ENCODE measurements at regions not wholly inside any gene's neighbourhood (a gene's known extent, or its start where the extent isn't known, plus 50 kb on each side); places are given as distances from the start of the nearest gene placed in this dataset.

GRCh38 chr10:29962166-29962850, 97.1 kb downstream of the JCAD start:
- no peak for DNase-seq (ENCODE audit: low spot score)
- intact Hi-C loops (cut with DNase I) = no loop called here

- intact Hi-C loops (cut with DNase I) = no loop called here
- no peak for DNase-seq (ENCODE audit: low spot score)
These were observed 98.0 kb downstream of the JCAD start for GRCh38 chr10:29961351-29961750.

- intact Hi-C loops (cut with DNase I) = no loop called here
- no peak for DNase-seq (ENCODE audit: low spot score)
These were observed 99.1 kb downstream of the JCAD start for GRCh38 chr10:29960261-29960660.

- intact Hi-C loops (cut with DNase I) = no loop called here
- no peak for DNase-seq (ENCODE audit: low spot score)
These were observed 99.8 kb downstream of the JCAD start for GRCh38 chr10:29959586-29959985.

- intact Hi-C loops (cut with DNase I) = no loop called here
- DNase-seq (ENCODE audit: low spot score) = no peak
These were observed 100.9 kb downstream of the JCAD start for GRCh38 chr10:29958440-29958839.

GRCh38 chr10:29957907-29958331, 101.5 kb downstream of the JCAD start:
- intact Hi-C loops (cut with DNase I) = no loop called here
- peak; percentile 85 for DNase-seq (ENCODE audit: low spot score)

- no peak for DNase-seq (ENCODE audit: low spot score)
- intact Hi-C loops (cut with DNase I) = no loop called here
These were observed 102.2 kb downstream of the JCAD start for GRCh38 chr10:29957236-29957635.

- intact Hi-C loops (cut with DNase I) = no loop called here
- no peak for DNase-seq (ENCODE audit: low spot score)
These were observed 103.0 kb downstream of the JCAD start for GRCh38 chr10:29956335-29956924.

- no peak for DNase-seq (ENCODE audit: low spot score)
- intact Hi-C loops (cut with DNase I) = no loop called here
These were observed 104.0 kb downstream of the JCAD start for GRCh38 chr10:29955329-29955935.

- no peak for DNase-seq (ENCODE audit: low spot score)
- intact Hi-C loops (cut with DNase I) = no loop called here
These were observed 107.9 kb downstream of the JCAD start for GRCh38 chr10:29951441-29951931.

GRCh38 chr10:29950391-29950790, 109.0 kb downstream of the JCAD start:
- intact Hi-C loops (cut with DNase I) = no loop called here
- no peak for DNase-seq (ENCODE audit: low spot score)

- no peak for DNase-seq (ENCODE audit: low spot score)
- intact Hi-C loops (cut with DNase I) = no loop called here
These were observed 109.9 kb downstream of the JCAD start for GRCh38 chr10:29949411-29950011.

- intact Hi-C loops (cut with DNase I) = no loop called here
- no peak for DNase-seq (ENCODE audit: low spot score)
These were observed 110.5 kb downstream of the JCAD start for GRCh38 chr10:29948881-29949355.

GRCh38 chr10:29947701-29948060, 111.7 kb downstream of the JCAD start:
- intact Hi-C loops (cut with DNase I) = no loop called here
- no peak for DNase-seq (ENCODE audit: low spot score)

GRCh38 chr10:29946953-29947700, 112.3 kb downstream of the JCAD start:
- DNase-seq (ENCODE audit: low spot score) = peak; percentile 84
- intact Hi-C loops (cut with DNase I) = no loop called here

- DNase-seq (ENCODE audit: low spot score) = no peak
- intact Hi-C loops (cut with DNase I) = no loop called here
These were observed 112.8 kb downstream of the JCAD start for GRCh38 chr10:29946614-29946952.

GRCh38 chr10:29941476-29941875, 117.9 kb downstream of the JCAD start:
- DNase-seq (ENCODE audit: low spot score) = no peak
- intact Hi-C loops (cut with DNase I) = no loop called here

- DNase-seq (ENCODE audit: low spot score) = no peak
- intact Hi-C loops (cut with DNase I) = no loop called here
These were observed 126.4 kb downstream of the JCAD start for GRCh38 chr10:29932991-29933390.

- DNase-seq (ENCODE audit: low spot score) = no peak
- intact Hi-C loops (cut with DNase I) = no loop called here
These were observed 127.6 kb downstream of the JCAD start for GRCh38 chr10:29931833-29932232.

- DNase-seq (ENCODE audit: low spot score) = no peak
- intact Hi-C loops (cut with DNase I) = no loop called here
These were observed 130.4 kb downstream of the JCAD start for GRCh38 chr10:29929006-29929405.
